ENCODE measurements at regions not wholly inside any gene's neighbourhood (a gene's known extent, or its start where the extent isn't known, plus 50 kb on each side); places are given as distances from the start of the nearest gene placed in this dataset.

DNA sequence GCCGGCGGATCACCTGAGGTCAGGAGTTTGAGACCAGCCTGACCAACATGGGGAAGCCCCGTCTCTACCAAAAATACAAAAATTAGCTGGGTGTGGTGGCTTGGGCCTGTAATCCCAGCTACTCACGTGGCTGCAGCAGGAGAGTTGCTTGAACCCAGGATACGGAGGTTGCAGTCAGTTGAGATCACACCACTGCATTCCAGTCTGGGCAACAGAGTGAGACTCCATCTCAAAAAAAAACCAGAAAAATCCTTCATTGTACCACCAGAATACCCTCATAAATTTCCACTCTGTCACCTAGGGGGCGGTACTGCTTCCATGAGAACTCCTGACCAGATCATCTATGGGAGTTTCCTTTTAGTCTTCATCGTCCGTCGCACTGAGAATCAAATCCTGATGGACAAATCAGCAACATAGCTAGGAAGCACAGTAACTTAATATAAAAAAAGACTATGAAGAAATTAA is 225.8 kb upstream of the KLF14 start:
- TF ChIP-seq, protein P1, sequence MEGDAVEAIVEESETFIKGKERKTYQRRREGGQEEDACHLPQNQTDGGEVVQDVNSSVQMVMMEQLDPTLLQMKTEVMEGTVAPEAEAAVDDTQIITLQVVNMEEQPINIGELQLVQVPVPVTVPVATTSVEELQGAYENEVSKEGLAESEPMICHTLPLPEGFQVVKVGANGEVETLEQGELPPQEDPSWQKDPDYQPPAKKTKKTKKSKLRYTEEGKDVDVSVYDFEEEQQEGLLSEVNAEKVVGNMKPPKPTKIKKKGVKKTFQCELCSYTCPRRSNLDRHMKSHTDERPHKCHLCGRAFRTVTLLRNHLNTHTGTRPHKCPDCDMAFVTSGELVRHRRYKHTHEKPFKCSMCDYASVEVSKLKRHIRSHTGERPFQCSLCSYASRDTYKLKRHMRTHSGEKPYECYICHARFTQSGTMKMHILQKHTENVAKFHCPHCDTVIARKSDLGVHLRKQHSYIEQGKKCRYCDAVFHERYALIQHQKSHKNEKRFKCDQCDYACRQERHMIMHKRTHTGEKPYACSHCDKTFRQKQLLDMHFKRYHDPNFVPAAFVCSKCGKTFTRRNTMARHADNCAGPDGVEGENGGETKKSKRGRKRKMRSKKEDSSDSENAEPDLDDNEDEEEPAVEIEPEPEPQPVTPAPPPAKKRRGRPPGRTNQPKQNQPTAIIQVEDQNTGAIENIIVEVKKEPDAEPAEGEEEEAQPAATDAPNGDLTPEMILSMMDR (IDR thresholded peaks at IDR 0.05; ENCODE audit: borderline replicate concordance, extremely low read depth, low read length, poor library complexity, severe bottlenecking) = peak; percentile 80
- no peak for TF ChIP-seq EZH2 (IDR thresholded peaks at IDR 0.05; ENCODE audit: borderline replicate concordance, low read depth, low read length, severe bottlenecking)
